Bone marrow (tissue), 2 donors: ENCODE measurements at regions not wholly inside any gene's neighbourhood (a gene's known extent, or its start where the extent isn't known, plus 50 kb on each side); places are given as distances from the start of the nearest gene placed in this dataset.
"Not testable (repeated sequence)": the region's sequence is repeated elsewhere in the genome, so short reads cannot be mapped to it uniquely, and the experiment has no call there.

Source experiments
- DNase-seq, 2 donors: peaks; one replicate each; lab custom pipeline; 2025; lab: John Stamatoyannopoulos, UW

- no peak for DNase-seq
Observed at GRCh38 chr11:134591338-134591737, 179.3 kb upstream of the B3GAT1 start.

GRCh38 chr11:134589129-134589528 is 177.1 kb upstream of the B3GAT1 start:
- DNase-seq, result no peak

- DNase-seq, result not testable (repeated sequence)
Observed at GRCh38 chr11:134588460-134589110, 176.5 kb upstream of the B3GAT1 start.

- no peak for DNase-seq
Observed at GRCh38 chr11:134587345-134587744, 175.3 kb upstream of the B3GAT1 start.

GRCh38 chr11:134586726-134587125 is 174.7 kb upstream of the B3GAT1 start:
- DNase-seq, result no peak

- DNase-seq, result no peak
Observed at GRCh38 chr11:134585666-134586610, 173.9 kb upstream of the B3GAT1 start.

GRCh38 chr11:134584706-134585445 is 172.8 kb upstream of the B3GAT1 start:
- no peak for DNase-seq

GRCh38 chr11:134584001-134584561 is 172.0 kb upstream of the B3GAT1 start:
- DNase-seq, result no peak

- no peak for DNase-seq
Observed at GRCh38 chr11:134583397-134583990, 171.5 kb upstream of the B3GAT1 start.

GRCh38 chr11:134582770-134583095 is 170.7 kb upstream of the B3GAT1 start:
- no peak for DNase-seq

- no peak for DNase-seq
Observed at GRCh38 chr11:134581966-134582769, 170.1 kb upstream of the B3GAT1 start.

GRCh38 chr11:134581121-134581626 is 169.1 kb upstream of the B3GAT1 start:
- DNase-seq, result no peak

GRCh38 chr11:134580610-134580975 is 168.6 kb upstream of the B3GAT1 start:
- no peak for DNase-seq

- no peak for DNase-seq
Observed at GRCh38 chr11:134579724-134580609, 167.9 kb upstream of the B3GAT1 start.

- DNase-seq, result no peak
Observed at GRCh38 chr11:134578807-134579723, 167.0 kb upstream of the B3GAT1 start.

GRCh38 chr11:134577751-134578395 is 165.8 kb upstream of the B3GAT1 start:
- DNase-seq, result no peak

- no peak for DNase-seq
Observed at GRCh38 chr11:134576721-134577171, 164.7 kb upstream of the B3GAT1 start.

- no peak for DNase-seq
Observed at GRCh38 chr11:134576286-134576685, 164.2 kb upstream of the B3GAT1 start.
